HEK293T (cell line): ENCODE measurements at regions not wholly inside any gene's neighbourhood (a gene's known extent, or its start where the extent isn't known, plus 50 kb on each side); places are given as distances from the start of the nearest gene placed in this dataset.

Source experiments
- CTCF ChIA-PET: fragments of 350-600 bp; formaldehyde crosslinking; extraction: SDS; loops from one replicate; lab custom pipeline; 2021; ENCODE audit warnings: antibody characterized with exemption, inconsistent platforms; lab: Yijun Ruan, JAX
- POLR2A ChIA-PET: fragments of 350-600 bp; formaldehyde crosslinking; extraction: SDS; loops from one replicate; lab custom pipeline; 2020; ENCODE audit warnings: antibody characterized with exemption, inconsistent platforms; lab: Yijun Ruan, JAX
- DNase-seq: peaks from one replicate; pipeline ENCODE4 v3.0.0; 2012; ENCODE audit warnings: mixed read lengths; ENCODE audit errors: extremely low spot score
- ARNT ChIP-seq: fragments of 450-650 bp; IDR thresholded peaks from 2 replicates; pipeline ENCODE4 v1.6.1; 2017; ENCODE audit warnings: mild to moderate bottlenecking
- BHLHE40 ChIP-seq: fragments of 450-650 bp; IDR thresholded peaks from 2 replicates; pipeline ENCODE4 v1.6.1; 2016; ENCODE audit warnings: mild to moderate bottlenecking, moderate library complexity, borderline replicate concordance
- CTBP1 ChIP-seq: fragments of 450-650 bp; IDR thresholded peaks from 2 replicates; pipeline ENCODE4 v1.6.1; 2016; ENCODE audit warnings: borderline replicate concordance
- ELF4 ChIP-seq: fragments of 450-650 bp; IDR thresholded peaks from 2 replicates; pipeline ENCODE4 v1.6.1; 2017; ENCODE audit warnings: antibody characterized with exemption
- FOXA1 ChIP-seq: fragments of 450-650 bp; IDR thresholded peaks from 2 replicates; pipeline ENCODE4 v1.6.1; 2016; ENCODE audit warnings: mild to moderate bottlenecking
- FOXK2 ChIP-seq: fragments of 450-650 bp; IDR thresholded peaks from 2 replicates; pipeline ENCODE4 v1.6.1; 2016; ENCODE audit warnings: mild to moderate bottlenecking
- FOXM1 ChIP-seq: fragments of 450-650 bp; IDR thresholded peaks from 2 replicates; pipeline ENCODE4 v1.6.1; 2017; ENCODE audit warnings: mild to moderate bottlenecking, borderline replicate concordance
- HDGF ChIP-seq: fragments of 450-650 bp; IDR thresholded peaks from 2 replicates; pipeline ENCODE4 v1.6.1; 2017; ENCODE audit warnings: antibody characterized with exemption, borderline replicate concordance
- L3MBTL2 ChIP-seq: fragments of 450-650 bp; conservative IDR thresholded peaks from 2 replicates; pipeline ENCODE4 v1.6.1; 2016; ENCODE audit warnings: mild to moderate bottlenecking
- LEF1 ChIP-seq: fragments of 450-650 bp; IDR thresholded peaks from 2 replicates; pipeline ENCODE4 v1.6.1; 2017; ENCODE audit warnings: mild to moderate bottlenecking, borderline replicate concordance
- NFRKB ChIP-seq: fragments of 450-650 bp; IDR thresholded peaks from 2 replicates; pipeline ENCODE4 v1.6.1; 2016; ENCODE audit warnings: mild to moderate bottlenecking, moderate library complexity
- SP1 ChIP-seq: fragments of 450-650 bp; IDR thresholded peaks from 2 replicates; pipeline ENCODE4 v1.6.1; 2017
- SUZ12 ChIP-seq: fragments of 450-650 bp; IDR thresholded peaks from 2 replicates; pipeline ENCODE4 v1.6.1; 2016; ENCODE audit warnings: mild to moderate bottlenecking
- TARDBP ChIP-seq: fragments of 450-650 bp; IDR thresholded peaks from 2 replicates; pipeline ENCODE4 v1.6.1; 2016
- ZNF384 ChIP-seq: fragments of 450-650 bp; IDR thresholded peaks from 2 replicates; pipeline ENCODE4 v1.6.1; 2016
- TF ChIP-seq, protein P1 (sequence below): fragments of 450-650 bp; IDR thresholded peaks from 2 replicates; pipeline ENCODE4 v1.6.1; 2016

DNA sequence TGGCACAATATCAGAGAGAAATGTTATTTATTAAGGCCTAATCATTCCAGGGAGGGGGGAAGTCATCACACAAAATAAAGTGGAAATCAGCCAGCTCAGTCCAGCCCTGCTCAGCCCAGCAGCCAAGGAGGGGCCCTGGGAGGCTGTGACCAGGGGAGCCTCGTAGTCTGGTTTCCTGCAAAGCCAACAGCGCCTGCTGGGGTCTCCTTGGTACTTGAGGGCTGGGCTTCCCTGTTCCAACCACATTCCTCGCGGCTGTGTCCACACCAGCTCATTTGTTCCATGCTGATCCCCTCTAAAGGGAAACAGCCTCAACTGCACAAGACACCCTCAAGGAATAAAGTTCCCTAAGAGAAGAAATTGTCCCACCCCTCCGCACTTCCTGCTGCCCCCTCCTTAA lies 154.0 kb downstream of the TMEM132E start:
- CTCF ChIA-PET: no interaction called here
- no peak for DNase-seq
- no peak for TF ChIP-seq FOXM1
- TF ChIP-seq NFRKB: no peak
- TF ChIP-seq, protein P1, sequence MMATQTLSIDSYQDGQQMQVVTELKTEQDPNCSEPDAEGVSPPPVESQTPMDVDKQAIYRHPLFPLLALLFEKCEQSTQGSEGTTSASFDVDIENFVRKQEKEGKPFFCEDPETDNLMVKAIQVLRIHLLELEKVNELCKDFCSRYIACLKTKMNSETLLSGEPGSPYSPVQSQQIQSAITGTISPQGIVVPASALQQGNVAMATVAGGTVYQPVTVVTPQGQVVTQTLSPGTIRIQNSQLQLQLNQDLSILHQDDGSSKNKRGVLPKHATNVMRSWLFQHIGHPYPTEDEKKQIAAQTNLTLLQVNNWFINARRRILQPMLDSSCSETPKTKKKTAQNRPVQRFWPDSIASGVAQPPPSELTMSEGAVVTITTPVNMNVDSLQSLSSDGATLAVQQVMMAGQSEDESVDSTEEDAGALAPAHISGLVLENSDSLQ: no peak
- no peak for TF ChIP-seq TARDBP
- TF ChIP-seq FOXK2: no peak
- no peak for TF ChIP-seq ZNF384
- no peak for TF ChIP-seq BHLHE40
- no peak for TF ChIP-seq HDGF
- no peak for TF ChIP-seq ARNT
- TF ChIP-seq SUZ12: no peak
- no peak for TF ChIP-seq L3MBTL2
- no peak for TF ChIP-seq LEF1
- TF ChIP-seq CTBP1: no peak
- POLR2A ChIA-PET: no interaction called here

DNA sequence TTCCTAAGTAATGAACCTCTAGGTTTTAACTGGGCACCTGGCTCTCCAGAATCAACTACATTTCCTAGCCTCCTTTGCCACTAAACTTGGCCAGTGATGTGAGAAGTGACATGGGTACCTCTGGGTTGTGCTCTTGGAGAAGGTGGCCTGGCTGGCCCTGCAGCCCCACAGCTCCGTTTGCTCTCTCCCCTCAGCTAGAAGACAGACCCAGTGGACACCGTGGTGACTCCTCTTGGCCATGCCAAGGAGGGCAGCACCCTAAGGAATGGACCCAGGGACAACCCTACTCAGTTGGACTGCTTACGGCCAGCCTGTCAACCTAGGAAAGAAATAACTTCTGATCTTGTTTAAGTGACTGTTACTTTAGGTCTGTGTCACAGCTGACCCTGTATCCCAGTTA lies 151.4 kb downstream of the TMEM132E start:
- ChIA-PET POLR2A (interaction anchor here (0.9 kb wide), 1 partner anchor 12 kb away, joined by 3 read pairs; no protein-coding TSS in a partner anchor), CTCF (no interaction called here)
- DNase-seq: no peak
- TF ChIP-seq SUZ12: no peak
- TF ChIP-seq FOXA1: no peak

DNA sequence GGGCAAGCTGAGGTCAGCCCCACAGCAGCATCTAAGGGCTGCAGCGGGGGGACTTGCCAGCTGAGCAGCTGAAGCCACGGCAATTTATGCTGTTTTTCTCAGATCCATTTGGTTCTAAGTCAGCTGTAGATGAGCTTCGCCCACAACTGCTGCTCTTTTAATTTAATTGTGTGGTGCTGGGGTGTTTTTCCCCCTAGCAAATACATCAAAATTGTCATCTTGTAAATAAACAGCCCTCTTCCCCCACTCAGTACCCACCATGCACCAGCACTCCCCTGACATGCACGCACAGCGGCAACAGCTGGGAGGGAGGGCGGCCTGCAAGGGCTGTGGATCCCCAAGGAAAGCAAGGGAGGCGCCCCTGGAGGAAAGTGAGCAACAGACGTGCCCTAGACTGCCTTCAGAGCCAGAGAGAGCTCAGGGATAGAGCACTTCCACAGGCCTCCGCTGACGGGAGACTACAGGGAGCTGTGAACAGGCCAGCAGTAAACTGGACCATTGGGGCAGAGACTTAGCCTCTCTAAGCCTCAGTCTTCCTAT lies 149.5 kb downstream of the TMEM132E start:
- no peak for TF ChIP-seq L3MBTL2
- TF ChIP-seq BHLHE40: no peak
- no peak for TF ChIP-seq SP1
- no peak for TF ChIP-seq FOXA1
- TF ChIP-seq NFRKB: no peak
- no peak for TF ChIP-seq ELF4
- no peak for TF ChIP-seq HDGF
- TF ChIP-seq LEF1: no peak
- no peak for TF ChIP-seq FOXM1
- TF ChIP-seq, protein P1: no peak
- TF ChIP-seq CTBP1: no peak
- no peak for TF ChIP-seq ARNT
- no peak for TF ChIP-seq ZNF384
- TF ChIP-seq TARDBP: no peak
- no peak for TF ChIP-seq FOXK2
- no peak for TF ChIP-seq SUZ12
- DNase-seq: no peak
- CTCF ChIA-PET: no interaction called here
- POLR2A ChIA-PET: no interaction called here

DNA sequence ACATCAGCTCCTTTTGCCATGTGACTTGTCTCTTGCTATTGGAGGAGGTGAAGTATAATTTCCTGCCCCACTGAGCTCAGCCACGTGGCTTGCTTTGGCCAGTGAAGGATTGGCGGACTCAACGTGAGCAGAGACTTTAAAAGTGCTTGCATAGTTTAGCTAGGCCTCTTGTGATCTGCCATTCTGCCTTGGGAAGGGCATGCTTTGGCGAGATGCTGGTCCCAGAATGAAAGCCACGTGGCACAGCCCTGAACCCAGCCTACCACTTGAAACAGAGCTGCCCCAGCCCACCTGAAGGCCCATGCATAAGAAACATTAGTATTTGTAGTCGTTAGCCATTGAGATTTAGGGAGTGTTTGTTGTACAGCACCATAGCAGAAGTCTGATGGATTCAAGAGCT lies 148.2 kb downstream of the TMEM132E start:
- CTCF ChIA-PET: no interaction called here
- POLR2A ChIA-PET: no interaction called here
- no peak for TF ChIP-seq ARNT
- TF ChIP-seq HDGF: no peak
- TF ChIP-seq, protein P1: no peak
- no peak for TF ChIP-seq BHLHE40
- TF ChIP-seq NFRKB: no peak
- no peak for TF ChIP-seq FOXK2
- TF ChIP-seq L3MBTL2: no peak
- TF ChIP-seq FOXM1: no peak
- TF ChIP-seq LEF1: no peak
- no peak for TF ChIP-seq CTBP1
- TF ChIP-seq ELF4: no peak
- no peak for TF ChIP-seq SUZ12
- no peak for TF ChIP-seq SP1
- TF ChIP-seq TARDBP: no peak
- no peak for TF ChIP-seq ZNF384
- TF ChIP-seq FOXA1: no peak
- DNase-seq: no peak

DNA sequence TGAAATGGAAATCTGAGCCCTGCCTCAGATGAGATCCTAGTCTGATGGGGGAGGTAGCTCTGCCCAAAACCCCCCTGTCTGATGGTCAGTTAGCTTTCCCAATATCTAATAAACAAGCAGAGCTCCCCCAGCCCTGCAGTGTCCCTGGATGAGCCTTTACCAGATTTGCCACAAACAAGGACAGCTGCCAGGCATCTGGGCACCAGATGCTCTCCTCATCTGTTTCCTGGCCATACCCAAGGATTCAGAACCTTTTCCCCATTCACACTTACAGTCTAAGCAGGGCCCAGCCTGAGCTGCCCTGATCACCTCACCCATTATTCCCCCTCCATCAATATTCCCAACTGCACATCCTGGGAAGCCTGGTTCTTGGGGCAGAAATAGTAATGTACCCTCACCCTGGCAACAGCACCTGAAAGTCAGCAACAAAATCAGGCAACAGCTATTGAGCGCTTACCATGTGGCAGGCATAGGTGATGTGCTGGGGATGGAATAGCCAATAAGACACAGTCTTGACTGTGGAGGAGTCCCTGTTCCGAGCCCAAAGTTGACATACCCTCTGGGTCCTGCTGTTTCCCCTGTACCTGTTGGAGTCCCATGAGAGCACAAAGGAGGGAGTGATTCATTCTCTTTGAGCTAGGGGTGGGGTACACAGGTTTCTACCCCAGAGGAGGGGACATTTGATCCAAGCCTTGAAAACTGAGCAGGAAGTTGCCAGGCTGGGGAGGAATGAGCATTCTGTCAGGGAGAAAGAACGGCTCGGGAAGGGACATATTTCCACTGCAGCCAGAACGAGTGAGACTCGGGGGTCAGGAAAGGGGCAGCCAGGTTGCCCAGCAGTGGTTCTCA lies 147.4 kb downstream of the TMEM132E start:
- TF ChIP-seq HDGF (no peak), L3MBTL2 (no peak), SUZ12 (no peak), TARDBP (no peak), ZNF384 (no peak), SP1 (no peak), NFRKB (no peak), FOXA1 (no peak), ELF4 (no peak), FOXM1 (no peak), ARNT (no peak), BHLHE40 (no peak)
- TF ChIP-seq, protein P1: no peak
- CTCF ChIA-PET: no interaction called here
- POLR2A ChIA-PET: no interaction called here
- DNase-seq: no peak

DNA sequence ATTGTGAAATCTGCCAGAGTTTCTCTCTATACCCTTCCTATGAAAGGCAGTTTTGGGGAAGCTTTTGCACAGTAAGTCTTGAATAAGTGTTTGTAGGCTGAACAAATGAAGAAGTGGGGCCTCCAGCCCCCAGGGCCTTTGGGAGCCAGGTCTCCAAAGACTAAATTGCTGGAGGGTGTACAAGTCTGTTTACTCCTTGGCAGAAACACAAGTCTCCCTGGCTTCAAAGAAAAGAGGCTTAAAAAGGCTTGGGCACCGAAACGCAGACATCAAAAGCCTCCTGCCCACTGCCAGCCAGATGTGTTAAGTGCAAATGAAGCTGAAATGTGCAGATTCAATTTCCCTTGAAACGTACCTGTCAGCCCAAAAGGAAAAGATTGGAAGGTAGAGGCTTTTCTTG lies 146.3 kb downstream of the TMEM132E start:
- POLR2A ChIA-PET: no interaction called here
- DNase-seq: no peak
- CTCF ChIA-PET: no interaction called here
- TF ChIP-seq BHLHE40 (no peak), TARDBP (no peak), ZNF384 (no peak), LEF1 (no peak), SP1 (no peak), HDGF (no peak), CTBP1 (no peak), ARNT (no peak), FOXK2 (no peak)
